CD8-positive, alpha-beta memory T cell (primary cell): ENCODE measurements at regions not wholly inside any gene's neighbourhood (a gene's known extent, or its start where the extent isn't known, plus 50 kb on each side); places are given as distances from the start of the nearest gene placed in this dataset.

Experiments
- CTCF ChIA-PET: fragments of 350-600 bp; sonication (Branson Sonifier 250); formaldehyde crosslinking; loops from one replicate; lab custom pipeline; 2021; ENCODE audit warnings: antibody characterized with exemption; lab: Charles Lee
- POLR2A ChIA-PET: fragments of 350-600 bp; sonication (Branson Sonifier 250); formaldehyde crosslinking; loops from one replicate; lab custom pipeline; 2021; ENCODE audit warnings: antibody characterized with exemption; lab: Charles Lee
- DNase-seq, 5 donors: peaks; one replicate each; pipeline versions ENCODE4 v3.0.0 to v3.0.0-alpha.2; 2020 to 2022; ENCODE audit warnings: mixed read lengths in 1 of 5
- H3K27ac ChIP-seq: one replicate; pipeline ENCODE4 v1.7.0; 2013; ENCODE audit warnings: low read depth, mild to moderate bottlenecking, low read length, moderate library complexity
- H3K27me3 ChIP-seq: 2 replicates; pipeline ENCODE4 v1.7.0; 2013; ENCODE audit warnings: low read length, mild to moderate bottlenecking; ENCODE audit not compliant: insufficient read depth, poor library complexity, severe bottlenecking
- H3K36me3 ChIP-seq: 2 replicates; pipeline ENCODE4 v1.7.0; 2013; ENCODE audit warnings: mild to moderate bottlenecking, low read length, moderate library complexity; ENCODE audit not compliant: insufficient read depth
- H3K4me1 ChIP-seq: 2 replicates; pipeline ENCODE4 v1.7.0; 2013; ENCODE audit warnings: mild to moderate bottlenecking, low read length, moderate library complexity; ENCODE audit not compliant: insufficient read depth
- H3K4me3 ChIP-seq: 2 replicates; pipeline ENCODE4 v1.7.0; 2013; ENCODE audit warnings: mild to moderate bottlenecking, low read length
- H3K9me3 ChIP-seq: 2 replicates; pipeline ENCODE4 v1.7.0; 2013; ENCODE audit warnings: mild to moderate bottlenecking, low read length
- H3K27ac Mint-ChIP-seq, 8 donors: one replicate each; pipeline ENCODE4 v1.8.0; 2020 to 2021; ENCODE audit warnings: mixed read lengths in 8 of 8, mild to moderate bottlenecking in 6 of 8, inconsistent platforms in 3 of 8, moderate library complexity in 3 of 8
- H3K27me3 Mint-ChIP-seq, 2 donors: one replicate each; pipeline ENCODE4 v1.8.0; 2020 to 2021; ENCODE audit warnings: mixed read lengths in 2 of 2, mild to moderate bottlenecking in 1 of 2, moderate library complexity in 1 of 2
- H3K36me3 Mint-ChIP-seq, 3 donors: one replicate each; pipeline ENCODE4 v1.8.0; 2020 to 2021; ENCODE audit warnings: mixed read lengths in 3 of 3, inconsistent platforms in 1 of 3, mild to moderate bottlenecking in 1 of 3
- H3K4me1 Mint-ChIP-seq, 3 donors: one replicate each; pipeline ENCODE4 v1.8.0; 2020 to 2021; ENCODE audit warnings: mixed read lengths in 3 of 3, inconsistent platforms in 1 of 3, mild to moderate bottlenecking in 1 of 3
- H3K4me3 Mint-ChIP-seq, 7 donors: one replicate each; pipeline ENCODE4 v1.8.0; 2020 to 2021; ENCODE audit warnings: mixed read lengths in 7 of 7, mild to moderate bottlenecking in 6 of 7, moderate library complexity in 4 of 7, inconsistent platforms in 2 of 7
- H3K9me3 Mint-ChIP-seq, 5 donors: one replicate each; pipeline ENCODE4 v1.8.0; 2020 to 2022; ENCODE audit warnings: mixed read lengths in 5 of 5, mild to moderate bottlenecking in 3 of 5, moderate library complexity in 2 of 5, inconsistent platforms in 1 of 5

GRCh38 chr14:49984424-49984823 lies 91.5 kb downstream of the ARF6 start:
- CTCF ChIA-PET = no interaction called here
- Mint-ChIP-seq H3K36me3 (no peaks in the 10 kb centered on the region), H3K9me3 (no peaks in the 10 kb centered on the region), H3K4me1 (peaks cover 20 to 64% (median 31%) of the 10 kb centered on the region in 3 donors), H3K27ac (peak overlapping the region in 2 of 8 donors; percentile 29 to 32), H3K27me3 (no peaks in the 10 kb centered on the region), H3K4me3 (no peak overlapping the region)
- no peak for DNase-seq
- H3K36me3 ChIP-seq = no peaks in the 10 kb centered on the region
- H3K27me3 ChIP-seq = no peaks in the 10 kb centered on the region
- POLR2A ChIA-PET = no interaction called here
- peaks cover 20% of the 10 kb centered on the region for H3K4me1 ChIP-seq
- no peak overlapping the region for H3K27ac ChIP-seq
- H3K4me3 ChIP-seq = no peak overlapping the region
- H3K9me3 ChIP-seq = no peaks in the 10 kb centered on the region

DNA sequence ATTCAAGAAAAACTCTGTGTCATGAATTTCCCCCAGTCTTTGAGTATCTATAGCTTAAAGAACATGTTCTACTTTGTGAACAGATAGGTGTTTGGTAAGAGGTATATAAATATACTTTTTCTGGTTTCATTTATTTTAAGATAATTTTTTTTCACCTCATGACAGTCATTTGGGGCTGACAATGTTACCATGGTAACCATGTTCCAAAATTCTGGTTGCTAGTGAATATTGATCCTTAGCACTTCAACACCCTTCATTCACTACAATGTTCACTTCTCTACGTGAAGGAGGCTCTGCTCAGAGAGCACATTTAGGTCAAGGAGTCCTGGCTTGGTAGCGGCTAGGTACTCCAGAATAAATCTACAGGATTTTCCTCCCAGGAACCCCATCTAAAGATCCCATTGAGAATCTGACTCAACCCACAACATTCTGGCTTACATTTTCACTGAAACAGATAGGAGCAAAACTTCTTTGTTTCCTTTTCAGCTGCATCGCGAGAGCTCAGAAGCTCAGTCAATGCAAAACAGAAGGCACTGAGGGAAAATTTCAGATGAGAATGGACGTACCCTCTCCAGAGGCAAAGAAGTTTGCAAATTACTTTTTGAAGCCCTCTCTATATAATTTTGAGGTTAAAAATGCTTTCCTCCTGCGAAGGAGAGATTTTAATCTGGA lies 93.6 kb downstream of the ARF6 start:
- CTCF ChIA-PET = no interaction called here
- Mint-ChIP-seq H3K27ac (peak overlapping the region in 5 of 8 donors; percentile 10 to 56 (median 36)), H3K4me1 (peaks cover 9 to 47% (median 20%) of the 10 kb centered on the region in 3 donors), H3K9me3 (no peaks in the 10 kb centered on the region), H3K36me3 (peaks cover 0 to 4% (median 0%) of the 10 kb centered on the region in 3 donors), H3K27me3 (no peaks in the 10 kb centered on the region), H3K4me3 (peak overlapping the region in 2 of 7 donors; percentile 26 to 64)
- DNase-seq = no peak
- POLR2A ChIA-PET = no interaction called here
- no peaks in the 10 kb centered on the region for H3K4me1 ChIP-seq
- H3K9me3 ChIP-seq = no peaks in the 10 kb centered on the region
- H3K27me3 ChIP-seq = no peaks in the 10 kb centered on the region
- H3K36me3 ChIP-seq = no peaks in the 10 kb centered on the region
- H3K27ac ChIP-seq = no peak overlapping the region
- no peak overlapping the region for H3K4me3 ChIP-seq

- DNase-seq = no peak
- H3K4me1 ChIP-seq = peaks cover 4% of the 10 kb centered on the region
- POLR2A ChIA-PET = no interaction called here
- no peaks in the 10 kb centered on the region for H3K27me3 Mint-ChIP-seq
- no peaks in the 10 kb centered on the region for H3K9me3 ChIP-seq
- CTCF ChIA-PET = interaction anchor here (1.1 kb wide), 1 partner anchor 74 kb away, joined by 3 read pairs; no protein-coding TSS in a partner anchor
- peaks cover 0 to 4% (median 0%) of the 10 kb centered on the region in 3 donors for H3K36me3 Mint-ChIP-seq
- H3K27me3 ChIP-seq = no peaks in the 10 kb centered on the region
- H3K4me3 Mint-ChIP-seq = no peak overlapping the region
- no peaks in the 10 kb centered on the region for H3K36me3 ChIP-seq
- peaks cover 2 to 47% (median 20%) of the 10 kb centered on the region in 3 donors for H3K4me1 Mint-ChIP-seq
- H3K27ac Mint-ChIP-seq = peak overlapping the region in 1 of 8 donors; percentile 50
- H3K4me3 ChIP-seq = no peak overlapping the region
- no peak overlapping the region for H3K27ac ChIP-seq
- H3K9me3 Mint-ChIP-seq = no peaks in the 10 kb centered on the region
Observed at GRCh38 chr14:49988080-49988990, 95.5 kb downstream of the ARF6 start.

- no peaks in the 10 kb centered on the region for H3K9me3 ChIP-seq
- CTCF ChIA-PET = interaction anchor here (1.4 kb wide), 1 partner anchor 137 kb away, joined by 4 read pairs; the partner anchor contains the start of gene NEMF
- no peaks in the 10 kb centered on the region for H3K36me3 ChIP-seq
- H3K4me3 Mint-ChIP-seq = no peak overlapping the region
- H3K36me3 Mint-ChIP-seq = peaks cover 0 to 4% (median 0%) of the 10 kb centered on the region in 3 donors
- DNase-seq = no peak
- H3K4me3 ChIP-seq = no peak overlapping the region
- POLR2A ChIA-PET = interaction anchor here (0.5 kb wide), 1 partner anchor 77 kb away, joined by 5 read pairs; no protein-coding TSS in a partner anchor
- H3K4me1 ChIP-seq = peaks cover 4% of the 10 kb centered on the region
- no peaks in the 10 kb centered on the region for H3K27me3 ChIP-seq
- no peak overlapping the region for H3K27ac ChIP-seq
- no peaks in the 10 kb centered on the region for H3K27me3 Mint-ChIP-seq
- H3K27ac Mint-ChIP-seq = peak overlapping the region in 2 of 8 donors; percentile 2 to 41
- no peaks in the 10 kb centered on the region for H3K9me3 Mint-ChIP-seq
- H3K4me1 Mint-ChIP-seq = peaks cover 0 to 43% (median 16%) of the 10 kb centered on the region in 3 donors
Observed at GRCh38 chr14:49989966-49990365, 97.1 kb downstream of the ARF6 start.

DNA sequence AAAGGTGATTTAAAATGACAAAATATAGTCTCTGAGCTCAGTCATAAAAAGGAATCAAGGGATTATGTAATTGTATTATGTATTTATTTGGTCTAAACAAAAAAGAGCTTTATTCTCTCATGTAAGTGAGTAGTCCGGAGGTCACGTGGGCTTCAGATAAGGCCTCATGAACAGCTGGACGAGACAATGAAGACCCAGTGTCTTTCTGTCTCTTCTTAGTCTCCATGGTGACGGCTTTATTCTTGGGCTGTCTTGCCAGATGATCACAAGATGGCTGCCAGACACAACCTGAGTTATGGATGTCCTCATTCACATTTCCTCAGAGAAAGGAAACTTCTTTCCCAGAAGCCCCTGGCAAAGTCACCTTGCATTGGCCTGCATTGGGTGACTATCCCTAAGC lies 98.6 kb downstream of the ARF6 start:
- no peaks in the 10 kb centered on the region for H3K9me3 ChIP-seq
- DNase-seq = no peak
- Mint-ChIP-seq H3K27me3 (no peaks in the 10 kb centered on the region), H3K4me1 (peaks cover 0 to 46% (median 16%) of the 10 kb centered on the region in 3 donors), H3K36me3 (peaks cover 0 to 4% (median 0%) of the 10 kb centered on the region in 3 donors), H3K27ac (peak overlapping the region in 1 of 8 donors; percentile 50), H3K9me3 (no peaks in the 10 kb centered on the region), H3K4me3 (no peak overlapping the region)
- H3K27ac ChIP-seq = no peak overlapping the region
- H3K36me3 ChIP-seq = no peaks in the 10 kb centered on the region
- H3K4me3 ChIP-seq = no peak overlapping the region
- CTCF ChIA-PET = interaction anchor here (0.9 to 1.5 kb wide), 9 partner anchors 10 to 139 kb away, joined by 3 to 5 read pairs (median 4); partner anchors contain the start of gene NEMF
- no peaks in the 10 kb centered on the region for H3K27me3 ChIP-seq
- peaks cover 4% of the 10 kb centered on the region for H3K4me1 ChIP-seq
- POLR2A ChIA-PET = interaction anchor here (1.6 kb wide), 1 partner anchor 8 kb away, joined by 4 read pairs; no protein-coding TSS in a partner anchor

- no peak overlapping the region for H3K4me3 Mint-ChIP-seq
- ChIA-PET CTCF (interaction anchor here (0.9 to 1.5 kb wide), 5 partner anchors 9 to 70 kb away, joined by 3 to 5 read pairs (median 4); no protein-coding TSS in a partner anchor), POLR2A (interaction anchor here (1.0 to 1.6 kb wide), 2 partner anchors 7 to 10 kb away, joined by 3 to 4 read pairs; no protein-coding TSS in a partner anchor)
- peak overlapping the region in 1 of 8 donors; percentile 50 for H3K27ac Mint-ChIP-seq
- no peak for DNase-seq
- H3K27me3 Mint-ChIP-seq = no peaks in the 10 kb centered on the region
- Histone ChIP-seq H3K36me3 (no peaks in the 10 kb centered on the region), H3K4me1 (peaks cover 4% of the 10 kb centered on the region), H3K27me3 (no peaks in the 10 kb centered on the region), H3K4me3 (no peak overlapping the region), H3K9me3 (no peaks in the 10 kb centered on the region), H3K27ac (no peak overlapping the region)
- H3K36me3 Mint-ChIP-seq = peaks cover 0 to 4% (median 0%) of the 10 kb centered on the region in 3 donors
- H3K4me1 Mint-ChIP-seq = peaks cover 0 to 43% (median 16%) of the 10 kb centered on the region in 3 donors
- no peaks in the 10 kb centered on the region for H3K9me3 Mint-ChIP-seq
Observed at GRCh38 chr14:49992036-49992435, 99.2 kb downstream of the ARF6 start.

GRCh38 chr14:49992448-49992847 lies 99.6 kb downstream of the ARF6 start:
- Histone ChIP-seq H3K9me3 (no peaks in the 10 kb centered on the region), H3K36me3 (no peaks in the 10 kb centered on the region), H3K4me1 (peaks cover 4% of the 10 kb centered on the region), H3K27ac (no peak overlapping the region), H3K4me3 (no peak overlapping the region), H3K27me3 (no peaks in the 10 kb centered on the region)
- Mint-ChIP-seq H3K9me3 (no peaks in the 10 kb centered on the region), H3K4me3 (no peak overlapping the region), H3K36me3 (peaks cover 0 to 4% (median 0%) of the 10 kb centered on the region in 3 donors), H3K27me3 (no peaks in the 10 kb centered on the region), H3K4me1 (peaks cover 2 to 41% (median 17%) of the 10 kb centered on the region in 3 donors), H3K27ac (peak overlapping the region in 3 of 8 donors; percentile 6 to 56 (median 23))
- POLR2A ChIA-PET = interaction anchor here (1.0 to 1.1 kb wide), 2 partner anchors 9 to 81 kb away, joined by 3 read pairs; no protein-coding TSS in a partner anchor
- CTCF ChIA-PET = interaction anchor here (0.9 to 1.4 kb wide), 4 partner anchors 9 to 139 kb away, joined by 3 to 5 read pairs (median 4); no protein-coding TSS in a partner anchor
- DNase-seq = no peak
